SH-SY5Y (cell line): ENCODE measurements at regions not wholly inside any gene's neighbourhood (a gene's known extent, or its start where the extent isn't known, plus 50 kb on each side); places are given as distances from the start of the nearest gene placed in this dataset.

ENCODE experiments used
- GATA2 ChIP-seq: IDR thresholded peaks from 2 replicates; pipeline ENCODE4 v1.6.1; 2011; ENCODE audit warnings: mild to moderate bottlenecking, low read depth, low read length
- GATA3 ChIP-seq: IDR thresholded peaks from 2 replicates; pipeline ENCODE4 v1.6.1; 2011; ENCODE audit warnings: low read depth, mild to moderate bottlenecking, low read length, moderate library complexity

GRCh38 chr13:75195495-75196146, 286.3 kb downstream of the TBC1D4 start:
- no peak for TF ChIP-seq GATA2
- no peak for TF ChIP-seq GATA3
